ENCODE measurements at regions not wholly inside any gene's neighbourhood (a gene's known extent, or its start where the extent isn't known, plus 50 kb on each side); places are given as distances from the start of the nearest gene placed in this dataset.

DNA sequence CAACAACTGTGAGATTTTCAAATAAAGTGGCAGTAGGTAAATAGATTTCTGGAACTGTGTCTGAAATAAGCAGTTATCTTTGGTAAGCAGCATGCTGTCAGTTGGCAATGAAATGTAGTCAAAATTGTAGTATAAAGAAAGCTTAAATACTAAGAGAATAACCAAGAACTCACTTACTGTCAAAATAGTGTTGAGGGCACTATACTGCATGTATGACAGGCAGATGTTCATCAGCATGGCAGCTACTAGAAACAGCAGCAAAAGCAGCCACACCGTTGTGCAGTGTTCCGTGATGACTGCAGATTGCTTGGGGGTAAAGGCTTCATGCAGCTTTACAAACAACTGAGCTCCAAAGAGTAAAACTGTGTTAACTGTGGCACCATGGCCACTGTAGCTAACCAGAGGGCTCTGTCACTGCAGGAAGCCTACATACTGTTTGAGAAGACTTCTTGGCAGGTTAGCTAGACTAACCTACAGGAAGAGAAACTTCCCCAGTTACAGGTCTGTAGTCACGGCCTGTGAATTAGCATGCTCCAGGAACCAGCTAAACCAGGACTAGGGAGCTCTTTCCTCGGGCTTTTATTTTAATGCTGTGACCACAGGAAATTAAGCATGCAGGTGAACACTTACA, 459.7 kb downstream of the TBL1XR1 start:
- no peak for DNase-seq (ENCODE audit: extremely low spot score)
- Histone ChIP-seq H3K4me3 (ENCODE audit: low read depth, low read length) (no peak overlapping the region), H3K36me3 (ENCODE audit: insufficient read depth) (no peaks in the 10 kb centered on the region), H3K4me1 (ENCODE audit: insufficient read depth) (no peaks in the 10 kb centered on the region), H3K27ac (ENCODE audit: low read depth) (no peak overlapping the region)
- 86% methylated on average over 4 of the region's 4 CpGs for WGBS

DNA sequence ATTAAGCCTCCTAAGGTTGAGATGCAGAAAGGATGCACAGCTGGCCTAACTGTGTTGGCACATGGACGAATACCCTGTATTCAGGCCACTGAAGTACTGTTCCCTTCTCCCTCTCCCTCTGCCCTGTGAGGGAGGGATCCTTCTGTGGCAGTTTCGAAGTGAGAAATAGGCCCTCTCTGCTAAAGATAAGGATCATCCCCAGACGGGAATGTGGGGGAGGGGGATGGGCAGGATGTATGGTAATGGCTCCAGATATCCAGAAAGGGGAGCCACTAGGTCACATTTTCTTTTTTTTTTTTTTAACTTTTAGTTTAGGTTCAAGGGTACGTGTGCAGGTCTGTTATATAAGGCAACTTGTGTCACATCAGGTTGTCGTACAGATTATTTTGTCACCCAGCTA, 463.1 kb downstream of the TBL1XR1 start:
- WGBS = 76% methylated on average over 5 of the region's 5 CpGs
- no peaks in the 10 kb centered on the region for H3K36me3 ChIP-seq (ENCODE audit: insufficient read depth)

DNA sequence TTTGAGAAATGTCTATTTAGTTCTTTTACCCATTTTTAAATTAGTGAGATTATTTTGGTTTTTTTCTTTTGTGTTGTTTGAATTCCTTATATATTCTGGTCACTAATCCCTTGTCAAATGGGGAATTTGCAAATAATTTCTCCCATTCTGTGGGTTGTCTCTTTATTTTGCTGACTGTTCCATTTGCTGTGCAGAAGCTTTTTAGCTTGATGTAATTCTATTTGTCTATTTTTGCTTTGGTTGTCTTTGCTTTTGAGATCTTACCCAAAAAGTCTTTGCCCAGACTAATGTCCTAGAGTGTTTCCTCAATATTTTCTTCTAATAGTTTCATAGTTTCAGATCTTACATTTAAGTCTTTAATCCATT, 472.9 kb downstream of the TBL1XR1 start:
- no peak overlapping the region for H3K27ac ChIP-seq (ENCODE audit: low read depth)
- H3K4me3 ChIP-seq (ENCODE audit: low read depth, low read length) = no peak overlapping the region
- no peak for DNase-seq (ENCODE audit: extremely low spot score)
- H3K36me3 ChIP-seq (ENCODE audit: insufficient read depth) = no peaks in the 10 kb centered on the region
- H3K4me1 ChIP-seq (ENCODE audit: insufficient read depth) = no peaks in the 10 kb centered on the region

More for the DNA sequence above, 463.1 kb downstream of the TBL1XR1 start:
- DNase-seq (ENCODE audit: extremely low spot score) = no peak
- Histone ChIP-seq H3K4me1 (ENCODE audit: insufficient read depth) (no peaks in the 10 kb centered on the region), H3K4me3 (ENCODE audit: low read depth, low read length) (no peak overlapping the region), H3K27ac (ENCODE audit: low read depth) (no peak overlapping the region)

DNA sequence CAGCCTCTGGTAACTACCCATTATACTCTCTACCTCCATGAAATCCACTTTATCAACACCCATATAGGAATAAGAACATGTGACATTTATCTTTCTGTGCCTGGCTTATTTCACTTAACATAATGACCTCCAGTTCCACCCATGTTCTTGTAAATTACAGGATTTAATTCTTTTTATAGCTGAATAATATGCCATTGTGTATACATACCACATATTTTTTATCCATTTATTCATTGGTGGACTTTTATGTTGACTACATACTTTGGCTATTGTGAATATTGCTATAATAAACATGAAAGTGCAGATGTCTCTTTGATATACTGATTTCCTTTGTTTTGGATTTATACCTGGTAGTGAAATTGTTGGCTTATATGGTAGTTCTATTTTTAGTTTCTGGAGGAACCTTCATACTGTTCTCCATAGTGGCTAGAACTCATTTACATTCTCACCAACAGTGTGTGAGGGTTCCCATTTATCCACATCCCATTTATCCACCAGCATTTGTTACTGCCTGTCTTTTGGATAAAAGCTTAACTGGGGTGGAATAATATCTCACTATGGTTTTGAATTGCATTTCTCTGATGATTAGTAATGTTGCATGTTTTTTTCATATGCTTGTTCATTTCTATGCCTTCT, 473.4 kb downstream of the TBL1XR1 start:
- Histone ChIP-seq H3K4me3 (ENCODE audit: low read depth, low read length) (no peak overlapping the region), H3K36me3 (ENCODE audit: insufficient read depth) (no peaks in the 10 kb centered on the region), H3K27ac (ENCODE audit: low read depth) (no peak overlapping the region), H3K4me1 (ENCODE audit: insufficient read depth) (no peaks in the 10 kb centered on the region)
- DNase-seq (ENCODE audit: extremely low spot score) = no peak

DNA sequence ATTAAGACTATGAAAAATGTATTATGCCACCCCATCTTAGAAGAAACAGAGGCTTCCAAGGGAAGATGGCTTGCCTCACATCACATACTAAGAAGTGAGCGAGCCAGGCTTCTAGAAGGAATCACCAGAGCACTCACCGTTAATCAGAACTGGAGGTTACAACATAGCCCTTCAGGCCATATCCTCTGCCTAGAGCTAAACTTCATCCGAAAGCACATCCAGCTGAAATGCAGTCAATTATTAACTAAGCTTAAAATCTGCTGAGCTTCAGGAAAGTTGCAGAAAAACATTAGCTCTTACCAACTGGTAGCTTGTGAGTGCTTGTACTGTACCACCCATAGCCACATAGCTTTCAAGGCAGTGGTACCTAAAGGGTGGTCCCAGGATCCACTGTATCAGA, 483.2 kb downstream of the TBL1XR1 start:
- Histone ChIP-seq H3K4me3 (ENCODE audit: low read depth, low read length) (no peak overlapping the region), H3K27ac (ENCODE audit: low read depth) (no peak overlapping the region), H3K4me1 (ENCODE audit: insufficient read depth) (no peaks in the 10 kb centered on the region), H3K36me3 (ENCODE audit: insufficient read depth) (no peaks in the 10 kb centered on the region)
- DNase-seq (ENCODE audit: extremely low spot score) = no peak
- 87% methylated on average over 3 of the region's 3 CpGs for WGBS

DNA sequence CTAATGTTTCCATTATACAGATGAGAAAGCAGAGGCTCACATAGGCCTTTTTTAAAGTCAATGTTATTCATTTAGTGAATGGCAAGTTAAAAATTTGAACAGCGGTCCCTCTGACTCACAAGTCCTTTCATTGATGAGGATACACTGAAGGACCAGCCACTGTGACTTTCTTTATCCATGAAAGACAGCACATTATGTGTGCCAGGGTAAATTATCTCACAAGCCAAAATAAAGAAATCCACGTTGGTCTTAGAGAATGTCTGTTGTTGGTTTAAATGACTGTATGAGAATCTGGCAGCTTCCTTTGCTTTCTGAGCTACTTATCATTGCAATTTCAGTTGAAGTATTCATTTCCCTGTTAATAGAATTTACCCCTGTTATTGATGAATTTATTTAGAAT, 485.1 kb downstream of the TBL1XR1 start:
- H3K4me3 ChIP-seq (ENCODE audit: low read depth, low read length) = no peak overlapping the region
- DNase-seq (ENCODE audit: extremely low spot score) = no peak
- 65% methylated on average over 2 of the region's 2 CpGs for WGBS
- H3K27ac ChIP-seq (ENCODE audit: low read depth) = no peak overlapping the region
- H3K36me3 ChIP-seq (ENCODE audit: insufficient read depth) = no peaks in the 10 kb centered on the region
- H3K4me1 ChIP-seq (ENCODE audit: insufficient read depth) = no peaks in the 10 kb centered on the region

DNA sequence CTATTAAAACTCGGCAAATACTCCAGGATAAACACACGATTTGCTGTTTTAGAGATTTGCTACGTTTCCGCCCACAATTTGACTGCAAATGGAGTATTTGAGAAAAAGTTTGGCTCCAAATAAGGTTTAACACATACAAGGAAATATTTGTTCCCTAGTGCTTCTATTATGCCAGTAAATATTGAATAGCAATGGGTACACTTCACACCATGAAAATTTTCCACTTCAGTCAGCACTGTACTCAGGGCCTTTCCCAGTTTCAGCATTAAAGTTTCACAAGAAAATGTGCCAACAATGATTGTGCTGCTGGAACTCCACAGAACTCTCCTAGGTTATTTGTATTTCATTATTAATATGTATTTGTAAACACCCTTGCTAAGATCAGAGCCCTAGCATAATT, 498.0 kb downstream of the TBL1XR1 start:
- WGBS = 59% methylated on average over 4 of the region's 4 CpGs
- DNase-seq (ENCODE audit: extremely low spot score) = no peak
- no peak overlapping the region for H3K4me3 ChIP-seq (ENCODE audit: low read depth, low read length)
- H3K4me1 ChIP-seq (ENCODE audit: insufficient read depth) = no peaks in the 10 kb centered on the region
- no peak overlapping the region for H3K27ac ChIP-seq (ENCODE audit: low read depth)
- no peaks in the 10 kb centered on the region for H3K36me3 ChIP-seq (ENCODE audit: insufficient read depth)

DNA sequence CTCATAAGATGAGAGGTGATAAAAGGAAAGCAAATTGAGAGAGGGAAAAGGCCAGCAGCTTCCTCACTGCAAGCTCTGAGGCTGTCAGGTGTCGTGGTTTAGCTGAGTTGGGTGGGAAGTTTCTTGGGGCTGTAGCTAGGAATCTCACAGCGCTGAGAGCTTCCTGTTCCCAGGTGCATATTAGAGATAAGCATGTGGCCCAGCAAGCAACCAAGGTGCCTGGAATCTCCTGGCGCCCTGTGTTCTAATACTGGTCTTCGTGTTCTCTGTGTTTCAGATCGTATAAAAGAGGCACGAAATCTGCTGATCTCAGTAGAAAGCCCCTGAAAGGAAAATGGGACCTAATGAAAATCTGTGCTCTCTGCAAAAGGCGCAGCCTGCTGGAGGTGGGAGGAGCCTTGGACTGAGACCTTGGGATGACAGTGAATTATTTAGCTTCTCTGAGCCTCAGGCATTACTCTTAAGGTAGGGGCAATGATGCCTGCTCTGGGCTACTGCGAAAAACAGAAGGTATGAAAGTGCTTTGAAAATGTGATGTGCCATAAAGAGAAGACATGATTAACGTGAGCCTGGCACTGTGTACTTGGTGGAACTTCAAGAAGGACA, 499.9 kb downstream of the TBL1XR1 start:
- no peaks in the 10 kb centered on the region for H3K4me1 ChIP-seq (ENCODE audit: insufficient read depth)
- no peaks in the 10 kb centered on the region for H3K36me3 ChIP-seq (ENCODE audit: insufficient read depth)
- 75% methylated on average over 9 of the region's 9 CpGs for WGBS
- no peak overlapping the region for H3K27ac ChIP-seq (ENCODE audit: low read depth)
- H3K4me3 ChIP-seq (ENCODE audit: low read depth, low read length) = no peak overlapping the region
- DNase-seq (ENCODE audit: extremely low spot score) = no peak

DNA sequence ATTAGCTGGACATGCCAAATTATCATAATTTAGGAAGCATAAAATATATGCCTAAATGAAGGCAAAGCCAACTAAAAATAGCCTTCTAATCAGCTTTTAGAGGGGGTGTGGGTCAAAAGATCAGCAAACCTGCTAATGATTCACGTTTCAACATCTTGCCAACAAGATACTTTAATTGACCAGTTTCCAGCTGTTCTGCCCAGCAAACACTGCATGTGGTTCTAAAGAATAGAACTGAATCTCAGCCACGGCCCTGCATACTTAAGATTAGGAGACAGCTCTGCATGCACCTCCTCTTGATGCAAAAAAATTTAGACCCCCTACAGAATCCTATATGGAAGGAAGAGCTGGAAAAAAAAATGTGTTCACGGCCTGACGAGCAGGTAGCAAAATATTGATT, 500.5 kb downstream of the TBL1XR1 start:
- 67% methylated on average over 4 of the region's 4 CpGs for WGBS

DNA sequence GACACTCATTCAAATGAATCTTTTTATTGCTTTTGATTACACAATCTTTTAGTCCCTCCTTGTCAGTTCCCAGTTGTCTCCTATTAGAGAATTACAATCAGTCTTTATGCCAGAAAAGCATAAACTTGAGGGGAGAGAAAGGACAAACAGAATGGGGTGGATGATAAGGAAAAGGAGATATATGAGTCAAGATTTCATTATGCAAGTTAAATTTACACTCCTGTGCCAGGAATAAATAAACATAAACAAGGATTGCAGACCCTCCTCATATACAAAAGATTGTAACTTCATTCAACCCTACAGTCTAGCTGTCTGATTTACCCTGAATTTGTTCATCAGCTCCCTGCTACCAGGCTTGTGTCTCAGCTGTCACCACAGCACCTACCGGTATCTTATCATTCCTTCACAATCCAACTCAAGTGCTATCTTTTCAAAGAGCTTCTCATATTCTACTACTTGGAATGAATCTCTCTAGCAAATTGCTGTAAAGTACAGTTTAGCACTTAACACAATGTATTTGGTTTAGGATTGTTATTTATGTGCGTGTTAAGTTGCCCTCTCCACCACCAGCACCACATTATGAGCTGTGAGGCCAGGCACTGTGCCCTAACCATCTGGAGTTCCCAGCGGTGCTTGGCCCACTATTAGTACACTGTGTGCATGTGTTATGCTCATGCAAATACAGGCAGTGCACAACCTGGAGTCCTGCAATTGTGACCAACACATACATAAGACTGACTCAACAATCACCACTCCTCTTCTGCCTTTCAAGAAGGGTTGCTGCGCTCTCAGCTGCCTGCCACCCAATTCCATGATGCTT, 504.1 kb downstream of the TBL1XR1 start:
- 77% methylated on average over 4 of the region's 4 CpGs for WGBS
- no peak for DNase-seq (ENCODE audit: extremely low spot score)
- H3K27ac ChIP-seq (ENCODE audit: low read depth) = no peak overlapping the region
- H3K36me3 ChIP-seq (ENCODE audit: insufficient read depth) = no peaks in the 10 kb centered on the region
- H3K4me3 ChIP-seq (ENCODE audit: low read depth, low read length) = no peak overlapping the region
- H3K4me1 ChIP-seq (ENCODE audit: insufficient read depth) = no peaks in the 10 kb centered on the region

More for the DNA sequence above, 500.5 kb downstream of the TBL1XR1 start:
- Histone ChIP-seq H3K36me3 (ENCODE audit: insufficient read depth) (no peaks in the 10 kb centered on the region), H3K27ac (ENCODE audit: low read depth) (no peak overlapping the region), H3K4me1 (ENCODE audit: insufficient read depth) (no peaks in the 10 kb centered on the region), H3K4me3 (ENCODE audit: low read depth, low read length) (no peak overlapping the region)
- DNase-seq (ENCODE audit: extremely low spot score) = no peak

DNA sequence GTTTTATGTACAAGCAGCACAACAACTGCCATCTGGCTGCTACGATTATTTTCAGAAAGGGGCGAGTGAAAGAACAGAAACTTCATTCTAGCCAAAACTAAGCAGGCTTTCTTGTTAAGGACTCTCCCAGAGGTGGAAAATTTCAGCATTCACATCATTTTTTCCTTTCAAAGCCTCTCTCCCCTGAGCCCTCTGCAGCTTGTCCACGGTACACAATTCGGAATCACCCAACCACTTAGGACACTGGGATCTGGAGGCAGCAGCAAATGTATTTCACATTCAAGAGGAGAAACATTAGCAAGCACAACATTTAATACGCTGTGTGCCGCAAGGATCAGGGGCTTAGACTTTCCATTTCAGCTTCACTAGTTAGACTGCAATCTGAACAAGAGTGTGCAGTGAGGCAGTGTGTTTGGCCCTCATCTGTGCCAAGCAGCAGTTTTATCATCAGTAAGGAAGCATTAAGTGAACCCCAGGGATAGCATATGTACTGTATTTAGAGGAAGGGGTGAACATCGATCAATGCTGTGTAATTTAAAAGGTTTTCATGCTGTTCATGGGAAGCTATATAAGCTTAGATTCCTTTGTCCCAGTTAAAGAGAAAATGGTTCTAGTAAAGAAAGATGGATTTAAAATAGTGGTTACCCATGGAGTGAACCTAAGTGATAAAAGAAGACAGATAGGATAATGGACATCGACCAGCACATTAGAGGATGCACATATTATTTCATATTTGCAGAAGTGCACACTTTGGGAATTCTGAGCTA, 504.9 kb downstream of the TBL1XR1 start:
- no peak overlapping the region for H3K27ac ChIP-seq (ENCODE audit: low read depth)
- WGBS = 69% methylated on average over 8 of the region's 8 CpGs
- H3K36me3 ChIP-seq (ENCODE audit: insufficient read depth) = no peaks in the 10 kb centered on the region
- no peak overlapping the region for H3K4me3 ChIP-seq (ENCODE audit: low read depth, low read length)
- no peaks in the 10 kb centered on the region for H3K4me1 ChIP-seq (ENCODE audit: insufficient read depth)
- DNase-seq (ENCODE audit: extremely low spot score) = no peak

DNA sequence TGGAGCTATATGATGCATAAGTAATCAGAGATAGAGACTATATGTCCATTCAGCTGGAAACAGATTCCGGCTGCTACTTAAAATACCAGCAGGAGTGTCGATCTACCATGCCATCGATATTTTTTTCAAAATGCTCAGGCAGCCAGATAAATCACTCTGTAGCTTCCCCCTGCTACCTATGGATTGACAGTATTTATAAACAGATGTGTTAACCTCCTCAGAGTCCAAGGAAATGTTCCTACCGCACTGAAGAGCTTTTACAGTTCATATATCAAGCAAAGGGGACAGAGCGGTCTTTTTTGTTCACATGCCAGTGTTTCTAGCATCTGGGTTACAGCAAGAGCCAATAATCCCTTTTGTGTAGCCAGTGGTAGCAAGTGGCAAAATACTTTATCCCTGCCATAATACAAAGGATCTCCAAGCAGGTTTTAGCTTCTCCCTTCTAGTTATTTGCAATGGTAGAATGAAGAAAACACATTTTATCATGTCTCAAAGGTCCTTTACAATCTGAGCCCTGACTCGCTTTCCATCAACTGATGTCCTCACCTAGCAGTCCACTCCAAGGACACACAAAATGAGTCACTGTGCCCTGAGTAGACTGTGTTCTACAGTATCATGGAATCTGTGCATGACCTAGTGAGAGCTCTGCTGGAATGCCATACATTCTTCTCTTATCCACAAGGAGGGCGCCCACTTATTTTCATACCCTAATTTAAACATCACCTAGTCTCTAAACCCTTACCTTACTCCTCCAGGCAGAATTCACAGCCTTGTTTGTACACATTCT, 507.0 kb downstream of the TBL1XR1 start:
- Histone ChIP-seq H3K4me3 (ENCODE audit: low read depth, low read length) (no peak overlapping the region), H3K27ac (ENCODE audit: low read depth) (no peak overlapping the region), H3K36me3 (ENCODE audit: insufficient read depth) (no peaks in the 10 kb centered on the region), H3K4me1 (ENCODE audit: insufficient read depth) (no peaks in the 10 kb centered on the region)
- WGBS = 69% methylated on average over 7 of the region's 7 CpGs
- no peak for DNase-seq (ENCODE audit: extremely low spot score)

DNA sequence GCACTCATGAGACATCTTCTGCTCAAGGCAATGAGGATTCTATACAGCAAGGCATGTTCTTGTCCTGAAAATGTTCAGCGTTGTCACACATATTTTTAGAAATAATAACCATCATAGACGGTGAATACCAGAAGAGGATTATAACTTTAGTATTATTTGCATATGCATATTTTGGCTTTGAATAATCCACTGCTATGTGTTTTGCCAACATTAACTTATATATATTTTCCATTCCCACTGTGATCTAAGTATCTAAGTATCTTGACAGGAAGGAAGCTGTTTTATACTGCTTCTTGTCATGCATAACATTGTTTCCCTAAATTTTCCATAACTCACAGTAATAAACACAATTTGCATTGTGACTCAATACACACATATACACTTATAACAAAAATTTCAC, 509.5 kb downstream of the TBL1XR1 start:
- H3K4me3 ChIP-seq (ENCODE audit: low read depth, low read length) = no peak overlapping the region
- WGBS = 78% methylated on average over 2 of the region's 2 CpGs
- H3K4me1 ChIP-seq (ENCODE audit: insufficient read depth) = no peaks in the 10 kb centered on the region
- H3K36me3 ChIP-seq (ENCODE audit: insufficient read depth) = no peaks in the 10 kb centered on the region
- no peak for DNase-seq (ENCODE audit: extremely low spot score)
- H3K27ac ChIP-seq (ENCODE audit: low read depth) = no peak overlapping the region
